Fibroblast of villous mesenchyme (primary cell): ENCODE measurements at regions not wholly inside any gene's neighbourhood (a gene's known extent, or its start where the extent isn't known, plus 50 kb on each side); places are given as distances from the start of the nearest gene placed in this dataset.

ENCODE experiments used
- DNase-seq: peaks from one replicate; pipeline ENCODE4 v3.0.0-alpha.2; 2010; ENCODE audit warnings: low read depth
- H3K4me3 ChIP-seq: 2 replicates; pipeline ENCODE4 v1.5.1; 2011; ENCODE audit warnings: low read depth, mild to moderate bottlenecking, low read length
- CTCF ChIP-seq: IDR thresholded peaks from 2 replicates; pipeline ENCODE4 v1.5.1; 2012; ENCODE audit warnings: low read depth, mild to moderate bottlenecking, low read length; ENCODE audit not compliant: insufficient read depth

GRCh38 chr21:24395320-24395923, 1211.9 kb downstream of the MRPL39 start:
- TF ChIP-seq CTCF: no peak
- no peak overlapping the region for H3K4me3 ChIP-seq
- DNase-seq: no peak

GRCh38 chr21:24375201-24375600, 1232.1 kb downstream of the MRPL39 start:
- H3K4me3 ChIP-seq: no peak overlapping the region
- DNase-seq: no peak
- no peak for TF ChIP-seq CTCF

- DNase-seq: no peak
- H3K4me3 ChIP-seq: no peak overlapping the region
- TF ChIP-seq CTCF: no peak
Measured at GRCh38 chr21:24372506-24372905, 1234.8 kb downstream of the MRPL39 start.

- no peak for DNase-seq
- TF ChIP-seq CTCF: no peak
- no peak overlapping the region for H3K4me3 ChIP-seq
Measured at GRCh38 chr21:24369746-24370145, 1237.5 kb downstream of the MRPL39 start.

- H3K4me3 ChIP-seq: no peak overlapping the region
- no peak for TF ChIP-seq CTCF
- no peak for DNase-seq
Measured at GRCh38 chr21:24369278-24369677, 1238.0 kb downstream of the MRPL39 start.

GRCh38 chr21:24367936-24368335, 1239.3 kb downstream of the MRPL39 start:
- H3K4me3 ChIP-seq: no peak overlapping the region
- DNase-seq: no peak
- no peak for TF ChIP-seq CTCF

GRCh38 chr21:24353492-24353891, 1253.8 kb downstream of the MRPL39 start:
- H3K4me3 ChIP-seq: no peak overlapping the region
- DNase-seq: no peak
- no peak for TF ChIP-seq CTCF
